ENCODE measurements at regions not wholly inside any gene's neighbourhood (a gene's known extent, or its start where the extent isn't known, plus 50 kb on each side); places are given as distances from the start of the nearest gene placed in this dataset.

GRCh38 chr2:187050409-187050998, 201.5 kb upstream of the ZSWIM2 start:
- no peaks in the 10 kb centered on the region for H3K4me1 Mint-ChIP-seq
- no CpG with 5 or more reads among the region's 4 CpGs for WGBS (ENCODE audit: extremely low coverage, insufficient read length, low lambda C conversion rate)

More at GRCh38 chr2:187050409-187050998, 201.5 kb upstream of the ZSWIM2 start:
- Histone ChIP-seq H3K27ac (ENCODE audit: insufficient read length, low read depth, low read length) (no peak overlapping the region), H3K4ac (ENCODE audit: low read depth, low read length) (no peak overlapping the region), H3K79me1 (ENCODE audit: insufficient read depth, low read depth, low read length, poor library complexity, severe bottlenecking) (no peaks in the 10 kb centered on the region), H2BK5ac (ENCODE audit: insufficient read length, low read length) (no peak overlapping the region), H2AFZ (ENCODE audit: low read length) (no peak overlapping the region), H4K20me1 (ENCODE audit: control insufficient read depth, insufficient read depth, insufficient read length) (no peaks in the 10 kb centered on the region), H2AK5ac (ENCODE audit: insufficient read length, low read length) (no peak overlapping the region), H3K27me3 (ENCODE audit: insufficient read depth, low read length) (no peaks in the 10 kb centered on the region), H2BK12ac (ENCODE audit: insufficient read length, low read depth, low read length) (no peak overlapping the region), H3K23ac (ENCODE audit: insufficient read length, low read depth, low read length) (no peak overlapping the region), H3K9ac (ENCODE audit: extremely low read depth, insufficient read length, low read length) (no peak overlapping the region), H4K8ac (replicated peaks; ENCODE audit: insufficient read length, low read depth, low read length) (no peak overlapping the region), H2BK20ac (ENCODE audit: low read depth, low read length, poor library complexity, severe bottlenecking) (no peak overlapping the region), H3T11ph (ENCODE audit: low read length) (no peak overlapping the region), H3K4me2 (ENCODE audit: insufficient read depth, insufficient read length, low read length) (no peak overlapping the region), H3K56ac (ENCODE audit: insufficient read length, low read depth, low read length) (no peak overlapping the region), H4K91ac (ENCODE audit: insufficient read length, low read depth, low read length) (no peak overlapping the region), H3K79me2 (ENCODE audit: insufficient read depth, low read length) (no peaks in the 10 kb centered on the region), H3K23me2 (ENCODE audit: insufficient read length, low read depth, low read length, poor library complexity, severe bottlenecking) (no peaks in the 10 kb centered on the region), H2BK15ac (ENCODE audit: low read depth, low read length) (no peak overlapping the region), H3K9me3 (ENCODE audit: control insufficient read depth, low read depth, low read length) (no peaks in the 10 kb centered on the region), H3K18ac (ENCODE audit: insufficient read length, low read depth, low read length) (no peak overlapping the region), H3K4me1 (ENCODE audit: insufficient read depth, low read length) (no peaks in the 10 kb centered on the region), H3K14ac (ENCODE audit: insufficient read depth, low read length) (no peak overlapping the region), H2BK120ac (ENCODE audit: low read depth, low read length, poor library complexity, severe bottlenecking) (no peak overlapping the region), H4K5ac (ENCODE audit: insufficient read length, low read depth, low read length) (no peak overlapping the region)
- Mint-ChIP-seq H3K27me3 (ENCODE audit: low read depth) (no peaks in the 10 kb centered on the region; the same call in 1 of the 2 replicates), H3K4me3 (no peak overlapping the region), H3K27ac (peak overlapping the region in 1 of 3 experiments; percentile 68; a peak in 2 of 7 replicates), H3K36me3 (ENCODE audit: insufficient read depth in 1 of 3, low read depth in 3 of 3) (peaks cover 0 to 4% (median 0%) of the 10 kb centered on the region in 3 experiments; a peak in 2 of 7 replicates), H3K9me3 (no peaks in the 10 kb centered on the region; a peak in 1 of 5 replicates)
- DNase-seq: no peak
- TF ChIP-seq, protein P1, sequence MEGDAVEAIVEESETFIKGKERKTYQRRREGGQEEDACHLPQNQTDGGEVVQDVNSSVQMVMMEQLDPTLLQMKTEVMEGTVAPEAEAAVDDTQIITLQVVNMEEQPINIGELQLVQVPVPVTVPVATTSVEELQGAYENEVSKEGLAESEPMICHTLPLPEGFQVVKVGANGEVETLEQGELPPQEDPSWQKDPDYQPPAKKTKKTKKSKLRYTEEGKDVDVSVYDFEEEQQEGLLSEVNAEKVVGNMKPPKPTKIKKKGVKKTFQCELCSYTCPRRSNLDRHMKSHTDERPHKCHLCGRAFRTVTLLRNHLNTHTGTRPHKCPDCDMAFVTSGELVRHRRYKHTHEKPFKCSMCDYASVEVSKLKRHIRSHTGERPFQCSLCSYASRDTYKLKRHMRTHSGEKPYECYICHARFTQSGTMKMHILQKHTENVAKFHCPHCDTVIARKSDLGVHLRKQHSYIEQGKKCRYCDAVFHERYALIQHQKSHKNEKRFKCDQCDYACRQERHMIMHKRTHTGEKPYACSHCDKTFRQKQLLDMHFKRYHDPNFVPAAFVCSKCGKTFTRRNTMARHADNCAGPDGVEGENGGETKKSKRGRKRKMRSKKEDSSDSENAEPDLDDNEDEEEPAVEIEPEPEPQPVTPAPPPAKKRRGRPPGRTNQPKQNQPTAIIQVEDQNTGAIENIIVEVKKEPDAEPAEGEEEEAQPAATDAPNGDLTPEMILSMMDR (conservative IDR thresholded peaks at IDR 0.05): no peak
